CD4-positive, alpha-beta memory T cell (primary cell): ENCODE measurements at regions not wholly inside any gene's neighbourhood (a gene's known extent, or its start where the extent isn't known, plus 50 kb on each side); places are given as distances from the start of the nearest gene placed in this dataset.
A peak's percentile ranks its signal among the peaks of the same experiment; 100 is the strongest.

ENCODE experiments used
- CTCF ChIA-PET: fragments of 350-600 bp; sonication (Branson Sonifier 250); formaldehyde crosslinking; loops from one replicate; lab custom pipeline; 2021; ENCODE audit warnings: inconsistent platforms; ENCODE audit not compliant: partially characterized antibody; lab: Charles Lee
- POLR2A ChIA-PET: fragments of 350-600 bp; sonication (Branson Sonifier 250); formaldehyde crosslinking; loops from one replicate; lab custom pipeline; 2021; ENCODE audit not compliant: partially characterized antibody; lab: Charles Lee
- DNase-seq, 5 donors: peaks; one replicate each; pipeline versions ENCODE4 v3.0.0 to v3.0.0-alpha.2; 2020 to 2022; ENCODE audit warnings: mixed read lengths in 1 of 5
- H3K27ac ChIP-seq: one replicate; pipeline ENCODE4 v1.7.0; 2013; ENCODE audit warnings: low read depth, low read length
- H3K27me3 ChIP-seq: 2 replicates; pipeline ENCODE4 v1.7.0; 2013; ENCODE audit warnings: mild to moderate bottlenecking, low read length, moderate library complexity; ENCODE audit not compliant: insufficient read depth
- H3K36me3 ChIP-seq: 2 replicates; pipeline ENCODE4 v1.7.0; 2013; ENCODE audit warnings: mild to moderate bottlenecking, low read length, moderate library complexity; ENCODE audit not compliant: insufficient read depth
- H3K4me1 ChIP-seq: 2 replicates; pipeline ENCODE4 v1.7.0; 2013; ENCODE audit warnings: mild to moderate bottlenecking, low read length, moderate library complexity; ENCODE audit not compliant: insufficient read depth
- H3K4me3 ChIP-seq, 2 donors: one replicate each; pipeline ENCODE4 v1.7.0; 2013; ENCODE audit warnings: low read length in 2 of 2, mild to moderate bottlenecking in 1 of 2
- H3K9me3 ChIP-seq, 2 donors: one replicate each; pipeline ENCODE4 v1.7.0; 2013; ENCODE audit warnings: low read length in 2 of 2, control low read depth in 1 of 2; ENCODE audit not compliant: control insufficient read depth in 1 of 2
- H3K27ac Mint-ChIP-seq, 7 donors: one replicate each; pipeline ENCODE4 v1.8.0; 2020 to 2021; ENCODE audit warnings: mixed read lengths in 7 of 7, mild to moderate bottlenecking in 6 of 7, inconsistent platforms in 3 of 7, moderate library complexity in 3 of 7
- H3K27me3 Mint-ChIP-seq, 2 donors: one replicate each; pipeline ENCODE4 v1.8.0; 2020 to 2021; ENCODE audit warnings: mixed read lengths in 2 of 2
- H3K36me3 Mint-ChIP-seq, 2 donors: one replicate each; pipeline ENCODE4 v1.8.0; 2020 to 2021; ENCODE audit warnings: mixed read lengths in 2 of 2, inconsistent platforms in 1 of 2, mild to moderate bottlenecking in 1 of 2
- H3K4me1 Mint-ChIP-seq, 4 donors: one replicate each; pipeline ENCODE4 v1.8.0; 2020 to 2021; ENCODE audit warnings: mixed read lengths in 4 of 4, mild to moderate bottlenecking in 1 of 4
- H3K4me3 Mint-ChIP-seq, 8 donors: one replicate each; pipeline ENCODE4 v1.8.0; 2020 to 2021; ENCODE audit warnings: mixed read lengths in 8 of 8, mild to moderate bottlenecking in 7 of 8, moderate library complexity in 6 of 8, inconsistent platforms in 3 of 8
- H3K9me3 Mint-ChIP-seq, 8 donors: one replicate each; pipeline ENCODE4 v1.8.0; 2020 to 2021; ENCODE audit warnings: mixed read lengths in 8 of 8, mild to moderate bottlenecking in 5 of 8, inconsistent platforms in 3 of 8, moderate library complexity in 1 of 8
- intact Hi-C: fragments of 100-400 bp; cut with micrococcal nuclease; formaldehyde crosslinking; loops from one replicate; pipeline ENCODE4 v1.15.1; 2023

- ChIA-PET POLR2A (no interaction called here), CTCF (no interaction called here)
- Mint-ChIP-seq H3K4me3 (no peak overlapping the region), H3K9me3 (peaks cover 0 to 1% (median 0%) of the 10 kb centered on the region in 8 donors), H3K27ac (peak overlapping the region in 2 of 7 donors; percentile 10 to 60), H3K27me3 (no peaks in the 10 kb centered on the region), H3K4me1 (peaks cover 12 to 34% (median 18%) of the 10 kb centered on the region in 4 donors), H3K36me3 (peaks cover 15 to 21% of the 10 kb centered on the region in 2 donors)
- no peak for DNase-seq
- no peaks in the 10 kb centered on the region for H3K27me3 ChIP-seq
- H3K9me3 ChIP-seq, result no peaks in the 10 kb centered on the region
- no peak overlapping the region for H3K4me3 ChIP-seq
- intact Hi-C loops, result loop anchor here (10.0 kb wide), 1 partner anchor 235 kb away; the partner anchor contains the start of gene SRP54
- H3K4me1 ChIP-seq, result peaks cover 6% of the 10 kb centered on the region
- no peaks in the 10 kb centered on the region for H3K36me3 ChIP-seq
- H3K27ac ChIP-seq, result no peak overlapping the region
These were observed 72.0 kb upstream of the PSMA6 start for GRCh38 chr14:35220027-35220676.

GRCh38 chr14:35220920-35221319 lies 71.3 kb upstream of the PSMA6 start:
- intact Hi-C loops, result loop anchor here (10.0 kb wide), 1 partner anchor 236 kb away; the partner anchor contains the start of gene SRP54
- peaks cover 15 to 19% of the 10 kb centered on the region in 2 donors for H3K36me3 Mint-ChIP-seq
- no peaks in the 10 kb centered on the region for H3K27me3 Mint-ChIP-seq
- no peak for DNase-seq
- peak overlapping the region in 3 of 7 donors; percentile 39 to 67 (median 60) for H3K27ac Mint-ChIP-seq
- Histone ChIP-seq H3K27me3 (no peaks in the 10 kb centered on the region), H3K36me3 (no peaks in the 10 kb centered on the region), H3K4me3 (no peak overlapping the region), H3K4me1 (peaks cover 6% of the 10 kb centered on the region), H3K9me3 (no peaks in the 10 kb centered on the region), H3K27ac (no peak overlapping the region)
- peaks cover 12 to 33% (median 17%) of the 10 kb centered on the region in 4 donors for H3K4me1 Mint-ChIP-seq
- H3K4me3 Mint-ChIP-seq, result peak overlapping the region in 1 of 8 donors; percentile 56
- CTCF ChIA-PET, result no interaction called here
- peaks cover 0 to 1% (median 0%) of the 10 kb centered on the region in 8 donors for H3K9me3 Mint-ChIP-seq
- POLR2A ChIA-PET, result interaction anchor here (1.3 kb wide), 1 partner anchor 183 kb away, joined by 4 read pairs; no protein-coding TSS in a partner anchor

- Mint-ChIP-seq H3K4me1 (peaks cover 14 to 39% (median 18%) of the 10 kb centered on the region in 4 donors), H3K4me3 (no peak overlapping the region), H3K36me3 (peaks cover 15 to 19% of the 10 kb centered on the region in 2 donors), H3K27me3 (no peaks in the 10 kb centered on the region), H3K9me3 (peaks cover 0 to 1% (median 0%) of the 10 kb centered on the region in 8 donors), H3K27ac (peak overlapping the region in 1 of 7 donors; percentile 78)
- H3K27me3 ChIP-seq, result no peaks in the 10 kb centered on the region
- peaks cover 6% of the 10 kb centered on the region for H3K4me1 ChIP-seq
- intact Hi-C loops, result loop anchor here (10.0 kb wide), 1 partner anchor 237 kb away; the partner anchor contains the start of gene SRP54
- no peaks in the 10 kb centered on the region for H3K9me3 ChIP-seq
- no peak overlapping the region for H3K4me3 ChIP-seq
- H3K27ac ChIP-seq, result no peak overlapping the region
- H3K36me3 ChIP-seq, result no peaks in the 10 kb centered on the region
- DNase-seq, result no peak
- ChIA-PET CTCF (no interaction called here), POLR2A (interaction anchor here (1.3 kb wide), 1 partner anchor 182 kb away, joined by 4 read pairs; no protein-coding TSS in a partner anchor)
These were observed 70.7 kb upstream of the PSMA6 start for GRCh38 chr14:35221462-35221861.

GRCh38 chr14:35222324-35222723 lies 69.9 kb upstream of the PSMA6 start:
- intact Hi-C loops, result loop anchor here (10.0 kb wide), 1 partner anchor 238 kb away; the partner anchor contains the start of gene SRP54
- no peak overlapping the region for H3K27ac ChIP-seq
- Mint-ChIP-seq H3K27ac (peak overlapping the region in 4 of 7 donors; percentile 47 to 89 (median 82)), H3K27me3 (no peaks in the 10 kb centered on the region), H3K4me3 (peak overlapping the region in 1 of 8 donors; percentile 71), H3K36me3 (peaks cover 15 to 19% of the 10 kb centered on the region in 2 donors), H3K4me1 (peaks cover 14 to 39% (median 19%) of the 10 kb centered on the region in 4 donors), H3K9me3 (peaks cover 0 to 1% (median 0%) of the 10 kb centered on the region in 8 donors)
- ChIA-PET POLR2A (interaction anchor here (1.3 kb wide), 1 partner anchor 181 kb away, joined by 4 read pairs; no protein-coding TSS in a partner anchor), CTCF (no interaction called here)
- H3K4me3 ChIP-seq, result no peak overlapping the region
- no peaks in the 10 kb centered on the region for H3K9me3 ChIP-seq
- no peaks in the 10 kb centered on the region for H3K36me3 ChIP-seq
- no peaks in the 10 kb centered on the region for H3K27me3 ChIP-seq
- no peak for DNase-seq
- H3K4me1 ChIP-seq, result peaks cover 6% of the 10 kb centered on the region

GRCh38 chr14:35222872-35223466 lies 69.2 kb upstream of the PSMA6 start:
- Histone ChIP-seq H3K27me3 (no peaks in the 10 kb centered on the region), H3K4me1 (peaks cover 6% of the 10 kb centered on the region), H3K4me3 (no peak overlapping the region), H3K9me3 (no peaks in the 10 kb centered on the region), H3K27ac (peak overlapping the region; percentile 5), H3K36me3 (no peaks in the 10 kb centered on the region)
- ChIA-PET POLR2A (interaction anchor here (2.9 kb wide), 1 partner anchor 182 kb away, joined by 7 read pairs; the partner anchor contains the start of gene NFKBIA), CTCF (interaction anchor here (1.3 kb wide), 1 partner anchor 182 kb away, joined by 5 read pairs; no protein-coding TSS in a partner anchor)
- peaks cover 12 to 16% of the 10 kb centered on the region in 2 donors for H3K36me3 Mint-ChIP-seq
- peaks cover 14 to 39% (median 19%) of the 10 kb centered on the region in 4 donors for H3K4me1 Mint-ChIP-seq
- no peaks in the 10 kb centered on the region for H3K27me3 Mint-ChIP-seq
- H3K27ac Mint-ChIP-seq, result peak overlapping the region; percentile 7 to 89 (median 78)
- peak in 4 of 5 donors; percentile 8 to 41 (median 30) for DNase-seq
- H3K9me3 Mint-ChIP-seq, result no peaks in the 10 kb centered on the region
- intact Hi-C loops, result loop anchor here (10.0 kb wide), 1 partner anchor 238 kb away; the partner anchor contains the start of gene SRP54
- H3K4me3 Mint-ChIP-seq, result peak overlapping the region in 6 of 8 donors; percentile 16 to 71 (median 48)

GRCh38 chr14:35223927-35224326 lies 68.3 kb upstream of the PSMA6 start:
- no peak overlapping the region for H3K4me3 ChIP-seq
- no peaks in the 10 kb centered on the region for H3K27me3 ChIP-seq
- H3K27ac ChIP-seq, result no peak overlapping the region
- Mint-ChIP-seq H3K9me3 (no peaks in the 10 kb centered on the region), H3K27ac (no peak overlapping the region), H3K36me3 (peaks cover 16% of the 10 kb centered on the region in 2 donors), H3K27me3 (no peaks in the 10 kb centered on the region), H3K4me1 (peaks cover 14 to 39% (median 20%) of the 10 kb centered on the region in 4 donors), H3K4me3 (no peak overlapping the region)
- ChIA-PET POLR2A (interaction anchor here (2.9 kb wide), 1 partner anchor 181 kb away, joined by 7 read pairs; the partner anchor contains the start of gene NFKBIA), CTCF (interaction anchor here (1.0 to 2.4 kb wide), 3 partner anchors 9 to 199 kb away, joined by 3 to 11 read pairs (median 5); no protein-coding TSS in a partner anchor)
- peaks cover 6% of the 10 kb centered on the region for H3K4me1 ChIP-seq
- no peak for DNase-seq
- no peaks in the 10 kb centered on the region for H3K36me3 ChIP-seq
- H3K9me3 ChIP-seq, result no peaks in the 10 kb centered on the region
- intact Hi-C loops, result loop anchor here (10.0 kb wide), 1 partner anchor 239 kb away; the partner anchor contains the start of gene SRP54
